ENCODE measurements at regions not wholly inside any gene's neighbourhood (a gene's known extent, or its start where the extent isn't known, plus 50 kb on each side); places are given as distances from the start of the nearest gene placed in this dataset.

GRCh38 chr3:170727754-170728153 is 141.9 kb upstream of the SLC7A14 start:
- no peak for TF ChIP-seq POLR2A (IDR thresholded peaks at IDR 0.05)
- no peak for TF ChIP-seq CTCF (IDR thresholded peaks at IDR 0.05)
- Histone ChIP-seq H3K36me3 (replicated peaks in 1 of 2) (no peaks in the 10 kb centered on the region), H3K9me3 (replicated peaks in 1 of 3) (no peaks in the 10 kb centered on the region), H3K27me3 (no peaks in the 10 kb centered on the region), H3K4me3 (no peak overlapping the region), H3K27ac (peak overlapping the region in 4 of 5 donors; percentile 41 to 75 (median 62)), H3K4me1 (replicated peaks in 1 of 2) (peaks cover 10 to 28% of the 10 kb centered on the region in 2 donors)
- intact Hi-C loops (cut with DNase I) = no loop called here
- WGBS, 4 donors = 67 to 79% (median 68%) methylated on average over 3 of the region's 3 CpGs
- no peak for DNase-seq

GRCh38 chr3:170726976-170727661 is 141.2 kb upstream of the SLC7A14 start:
- intact Hi-C loops (cut with DNase I) = no loop called here
- Histone ChIP-seq H3K9me3 (replicated peaks in 1 of 3) (no peaks in the 10 kb centered on the region), H3K27ac (peak overlapping the region in 4 of 5 donors; percentile 41 to 75 (median 62)), H3K36me3 (replicated peaks in 1 of 2) (no peaks in the 10 kb centered on the region), H3K4me1 (replicated peaks in 1 of 2) (peaks cover 10 to 21% of the 10 kb centered on the region in 2 donors), H3K4me3 (no peak overlapping the region), H3K27me3 (no peaks in the 10 kb centered on the region)
- TF ChIP-seq CTCF (IDR thresholded peaks at IDR 0.05) = no peak
- no peak for TF ChIP-seq POLR2A (IDR thresholded peaks at IDR 0.05)
- WGBS, 4 donors = 11 to 27% (median 17%) methylated on average over 2 of the region's 2 CpGs
- DNase-seq = peak in 3 of 7 donors; percentile 23 to 41 (median 40)

DNA sequence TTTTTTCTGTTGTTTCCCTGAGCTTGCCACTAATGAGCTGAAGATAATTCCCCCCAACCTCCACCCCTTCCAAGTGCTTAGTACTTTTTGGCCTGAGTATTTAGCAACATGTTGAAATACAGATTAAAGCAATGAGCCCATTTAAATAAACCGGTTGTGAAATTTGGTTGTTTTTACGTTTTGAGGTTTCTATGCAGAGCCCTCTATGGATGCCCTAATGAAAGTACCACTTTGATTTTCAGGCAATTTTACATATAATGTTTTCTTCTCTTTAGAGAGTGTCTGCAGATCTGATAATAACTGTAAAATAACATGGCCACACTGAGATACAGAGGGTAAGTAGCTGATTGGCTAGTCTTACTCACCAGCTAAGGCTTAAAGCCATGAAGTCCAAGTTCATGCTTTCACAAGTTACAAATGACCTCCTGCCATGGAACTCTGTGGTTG is 139.4 kb upstream of the SLC7A14 start:
- H3K9me3 ChIP-seq (replicated peaks in 1 of 3) = no peaks in the 10 kb centered on the region
- TF ChIP-seq POLR2A (IDR thresholded peaks at IDR 0.05) (no peak), CTCF (IDR thresholded peaks at IDR 0.05) (no peak)
- 51 to 68% (median 64%) methylated on average over 2 of the region's 2 CpGs for WGBS, 4 donors
- H3K36me3 ChIP-seq (replicated peaks in 1 of 2) = no peaks in the 10 kb centered on the region
- H3K4me3 ChIP-seq = no peak overlapping the region
- intact Hi-C loops (cut with DNase I) = no loop called here
- no peak for DNase-seq
- H3K4me1 ChIP-seq (replicated peaks in 1 of 2) = peaks cover 10 to 20% of the 10 kb centered on the region in 2 donors
- no peaks in the 10 kb centered on the region for H3K27me3 ChIP-seq
- no peak overlapping the region for H3K27ac ChIP-seq

- Histone ChIP-seq H3K36me3 (replicated peaks in 1 of 2) (no peaks in the 10 kb centered on the region), H3K4me3 (no peak overlapping the region), H3K9me3 (replicated peaks in 1 of 3) (no peaks in the 10 kb centered on the region), H3K4me1 (replicated peaks in 1 of 2) (peaks cover 10 to 20% of the 10 kb centered on the region in 2 donors), H3K27ac (no peak overlapping the region), H3K27me3 (no peaks in the 10 kb centered on the region)
- no peak for TF ChIP-seq CTCF (IDR thresholded peaks at IDR 0.05)
- TF ChIP-seq POLR2A (IDR thresholded peaks at IDR 0.05) = no peak
- 89 to 100% (median 93%) methylated on average over 1 of the region's 1 CpG; no CpG with 5 or more reads in 1 of the 4 donors for WGBS, 4 donors
- intact Hi-C loops (cut with DNase I) = no loop called here
- peak in 1 of 7 donors; percentile 22 for DNase-seq
Measured at GRCh38 chr3:170724599-170725280, 138.9 kb upstream of the SLC7A14 start.
